NB4 (cell line): ENCODE measurements at regions not wholly inside any gene's neighbourhood (a gene's known extent, or its start where the extent isn't known, plus 50 kb on each side); places are given as distances from the start of the nearest gene placed in this dataset.
A peak's percentile ranks its signal among the peaks of the same experiment; 100 is the strongest.

ENCODE experiments used
- DNase-seq: peaks from one replicate; pipeline ENCODE4 v3.0.0; 2010; ENCODE audit warnings: low read depth
- H3K4me3 ChIP-seq: one replicate; pipeline ENCODE4 v1.5.1; 2011; ENCODE audit warnings: mild to moderate bottlenecking, low read depth, low read length, moderate library complexity
- MAX ChIP-seq: IDR thresholded peaks from 2 replicates; pipeline ENCODE4 v1.6.1; 2011; ENCODE audit warnings: low read depth, low read length
- MYC ChIP-seq: IDR thresholded peaks from 2 replicates; pipeline ENCODE4 v1.6.1; 2011; ENCODE audit warnings: low read depth, low read length
- POLR2A ChIP-seq: IDR thresholded peaks from 2 replicates; pipeline ENCODE4 v1.6.1; 2011; ENCODE audit warnings: mild to moderate bottlenecking; ENCODE audit not compliant: insufficient read length; ENCODE audit errors: extremely low read depth
- TF ChIP-seq, protein P1 (sequence below): IDR thresholded peaks from one replicate; pipeline ENCODE4 v1.5.1; 2012; ENCODE audit warnings: low read depth, low read length

- no peak for DNase-seq
- TF ChIP-seq POLR2A: no peak
- TF ChIP-seq MAX: no peak
- TF ChIP-seq, protein P1, sequence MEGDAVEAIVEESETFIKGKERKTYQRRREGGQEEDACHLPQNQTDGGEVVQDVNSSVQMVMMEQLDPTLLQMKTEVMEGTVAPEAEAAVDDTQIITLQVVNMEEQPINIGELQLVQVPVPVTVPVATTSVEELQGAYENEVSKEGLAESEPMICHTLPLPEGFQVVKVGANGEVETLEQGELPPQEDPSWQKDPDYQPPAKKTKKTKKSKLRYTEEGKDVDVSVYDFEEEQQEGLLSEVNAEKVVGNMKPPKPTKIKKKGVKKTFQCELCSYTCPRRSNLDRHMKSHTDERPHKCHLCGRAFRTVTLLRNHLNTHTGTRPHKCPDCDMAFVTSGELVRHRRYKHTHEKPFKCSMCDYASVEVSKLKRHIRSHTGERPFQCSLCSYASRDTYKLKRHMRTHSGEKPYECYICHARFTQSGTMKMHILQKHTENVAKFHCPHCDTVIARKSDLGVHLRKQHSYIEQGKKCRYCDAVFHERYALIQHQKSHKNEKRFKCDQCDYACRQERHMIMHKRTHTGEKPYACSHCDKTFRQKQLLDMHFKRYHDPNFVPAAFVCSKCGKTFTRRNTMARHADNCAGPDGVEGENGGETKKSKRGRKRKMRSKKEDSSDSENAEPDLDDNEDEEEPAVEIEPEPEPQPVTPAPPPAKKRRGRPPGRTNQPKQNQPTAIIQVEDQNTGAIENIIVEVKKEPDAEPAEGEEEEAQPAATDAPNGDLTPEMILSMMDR: no peak
- no peak for TF ChIP-seq MYC
- H3K4me3 ChIP-seq: no peak overlapping the region
Observed at GRCh38 chr18:73613706-73614340, 533.8 kb downstream of the FBXO15 start.

- peak; percentile 23 for DNase-seq
- no peak overlapping the region for H3K4me3 ChIP-seq
- TF ChIP-seq MAX (no peak), POLR2A (no peak), MYC (no peak)
- TF ChIP-seq, protein P1: no peak
Observed at GRCh38 chr18:73597832-73598615, 549.6 kb downstream of the FBXO15 start.

GRCh38 chr18:73594749-73595148 is 552.9 kb downstream of the FBXO15 start:
- no peak for DNase-seq
- H3K4me3 ChIP-seq: no peak overlapping the region
- TF ChIP-seq MYC (no peak), POLR2A (no peak), MAX (no peak)
- TF ChIP-seq, protein P1: no peak

DNA sequence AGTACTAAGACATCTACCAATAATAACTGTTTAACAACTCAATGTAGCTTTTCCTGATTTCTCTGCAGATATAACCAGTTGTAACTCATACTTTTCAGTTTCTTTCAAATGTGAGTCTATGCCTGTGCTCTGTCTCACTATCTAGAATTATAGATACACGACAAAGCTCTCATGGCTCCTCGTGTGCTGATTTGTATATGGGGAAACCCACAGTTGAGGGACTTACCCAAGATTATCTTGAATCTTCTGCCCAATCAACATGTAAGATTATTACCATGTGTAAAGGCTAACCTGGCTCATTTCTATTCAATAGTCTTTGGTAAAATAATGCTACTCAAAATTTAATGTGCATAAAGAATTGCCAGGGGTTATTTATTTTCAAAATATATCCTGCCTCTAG is 554.4 kb downstream of the FBXO15 start:
- no peak for DNase-seq
- H3K4me3 ChIP-seq: no peak overlapping the region
- TF ChIP-seq, protein P1: no peak
- TF ChIP-seq MYC (no peak), POLR2A (no peak), MAX (no peak)

GRCh38 chr18:73590950-73591349 is 556.7 kb downstream of the FBXO15 start:
- DNase-seq: no peak
- no peak for TF ChIP-seq POLR2A
- H3K4me3 ChIP-seq: no peak overlapping the region

- no peak for TF ChIP-seq MYC
- TF ChIP-seq MAX: no peak
- no peak for DNase-seq
- no peak overlapping the region for H3K4me3 ChIP-seq
Observed at GRCh38 chr18:73579698-73580097, 567.9 kb downstream of the FBXO15 start.
